RPMI7951 (cell line): ENCODE measurements at regions not wholly inside any gene's neighbourhood (a gene's known extent, or its start where the extent isn't known, plus 50 kb on each side); places are given as distances from the start of the nearest gene placed in this dataset.
"Not testable (repeated sequence)": the region's sequence is repeated elsewhere in the genome, so short reads cannot be mapped to it uniquely, and the experiment has no call there.

Source experiments
- DNase-seq: peaks from one replicate; pipeline ENCODE4 v3.0.0-alpha.2; 2012; ENCODE audit warnings: low read depth

DNA sequence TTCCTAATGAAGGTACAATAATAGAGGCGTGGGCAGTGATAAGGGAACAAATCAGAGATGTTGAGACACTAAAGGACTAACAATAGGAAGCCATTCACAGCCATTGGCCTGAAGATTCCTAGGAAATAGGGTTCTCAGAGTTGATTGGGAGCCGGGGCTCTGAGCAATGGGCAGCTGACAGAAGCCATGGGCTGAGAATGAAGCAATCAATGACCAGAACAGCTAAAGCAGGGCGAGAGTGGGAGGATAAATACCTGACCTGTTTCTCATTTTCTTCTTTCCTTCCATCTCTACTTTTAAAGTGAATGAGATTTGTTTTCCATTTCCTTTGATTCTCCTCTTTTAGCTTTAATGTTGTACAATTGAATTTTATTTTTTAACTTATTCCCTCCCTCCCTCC lies 774.7 kb upstream of the ADGRL4 start:
- no peak for DNase-seq

DNA sequence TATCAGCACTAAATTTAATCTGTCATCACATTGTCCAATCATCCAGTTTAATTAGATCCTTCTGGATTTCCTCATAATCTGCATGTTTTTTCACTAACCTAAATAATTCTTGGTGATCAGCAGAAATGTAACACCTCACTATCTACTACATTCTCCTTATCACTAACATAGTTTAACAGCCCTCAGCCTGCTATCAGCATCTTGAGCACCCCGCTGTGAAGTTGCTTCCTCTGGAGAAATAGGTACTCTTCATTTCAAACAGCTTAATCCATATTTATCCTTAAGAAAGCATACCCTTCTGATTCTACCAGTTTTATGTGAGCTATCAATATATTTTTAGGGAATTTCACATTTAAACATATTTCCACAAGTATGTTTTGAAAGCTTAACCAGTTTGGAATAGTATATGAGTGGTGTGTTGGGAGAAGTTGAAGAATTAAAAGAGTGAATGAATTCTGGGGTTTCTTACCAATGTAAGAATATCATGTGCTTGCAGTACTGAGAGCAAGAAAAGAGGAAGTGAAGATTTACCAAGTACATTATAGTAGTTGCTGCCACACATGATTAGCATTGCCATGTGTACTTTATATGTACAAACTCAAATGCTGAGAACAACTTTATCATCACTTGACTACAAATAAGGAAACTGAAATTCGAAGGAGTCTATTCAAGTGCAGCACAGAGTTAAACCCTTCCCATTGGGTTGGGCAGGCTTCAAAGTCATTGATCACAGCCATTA lies 771.1 kb upstream of the ADGRL4 start:
- DNase-seq, result no peak

DNA sequence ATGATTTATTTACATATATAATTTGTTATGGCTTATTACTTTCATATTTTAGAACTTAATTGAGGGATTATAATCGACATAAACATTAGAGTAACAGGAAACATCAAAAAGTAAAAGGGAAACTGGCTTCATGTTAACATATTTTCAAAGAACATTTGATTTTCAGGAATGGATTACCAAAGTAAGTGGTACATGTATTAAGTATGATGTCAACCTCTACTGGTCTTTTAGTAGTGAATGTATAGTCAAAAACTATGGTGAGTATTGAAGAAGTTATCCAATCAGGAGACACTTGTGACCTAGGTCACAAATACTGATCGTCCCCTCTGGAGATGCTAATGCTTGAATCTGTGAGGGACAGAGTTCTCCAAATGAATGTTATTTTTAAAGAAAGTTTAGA lies 768.9 kb upstream of the ADGRL4 start:
- DNase-seq, result no peak

DNA sequence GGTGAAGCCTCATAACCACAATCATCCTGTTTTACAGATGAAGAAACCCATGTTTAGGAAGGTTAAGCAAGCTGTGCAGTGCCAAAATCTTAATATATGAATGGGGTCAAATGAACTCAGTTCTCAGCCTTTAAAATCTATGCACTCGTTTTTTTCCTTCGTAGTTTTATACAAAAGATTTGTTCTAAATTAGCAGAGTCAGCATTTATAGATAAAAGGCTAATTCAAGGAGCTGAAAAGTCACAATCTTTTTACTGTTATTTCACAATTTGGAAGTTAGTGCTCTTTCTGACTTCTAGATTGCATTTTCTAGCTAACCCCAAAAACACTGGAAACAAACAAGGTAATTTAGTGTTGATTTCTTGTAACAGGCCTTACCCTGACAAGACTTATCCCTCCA lies 766.9 kb upstream of the ADGRL4 start:
- no peak for DNase-seq

DNA sequence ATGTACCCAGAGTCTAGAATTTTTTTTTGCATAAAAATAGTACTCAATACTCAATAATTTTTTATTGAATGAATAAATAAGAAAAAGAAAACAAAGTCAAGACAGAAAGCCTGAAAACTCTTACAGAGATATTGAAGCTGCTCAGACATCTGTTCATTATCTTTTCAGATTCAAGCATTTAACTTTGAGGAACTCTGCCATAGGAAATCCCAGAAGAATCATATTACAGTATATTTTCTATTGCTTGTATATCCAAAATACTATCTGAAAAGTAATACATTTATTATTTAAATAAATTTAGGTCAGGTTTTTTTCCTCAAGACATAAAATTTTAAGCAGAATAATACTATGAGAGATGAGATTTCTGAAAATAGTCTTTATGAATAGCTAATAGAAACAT lies 755.9 kb upstream of the ADGRL4 start:
- DNase-seq, result no peak

DNA sequence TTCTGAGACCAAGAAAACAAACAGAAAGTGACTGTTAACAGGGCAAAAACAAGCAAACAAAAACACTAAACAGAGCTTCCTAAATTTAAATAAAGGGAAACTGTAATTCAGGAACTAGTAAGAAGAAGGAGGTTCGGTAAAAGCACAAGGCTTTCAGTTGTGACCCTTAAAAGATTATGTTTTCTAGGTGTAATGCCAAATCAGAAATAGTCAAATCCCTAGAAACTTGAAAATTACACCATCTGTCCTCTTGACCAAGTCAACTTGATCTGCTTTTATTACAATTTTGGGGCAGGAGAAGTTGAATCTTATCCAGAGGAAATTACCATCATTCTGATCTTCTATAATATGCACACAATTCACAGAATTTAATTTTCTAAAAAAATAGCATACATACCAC lies 754.0 kb upstream of the ADGRL4 start:
- no peak for DNase-seq

DNA sequence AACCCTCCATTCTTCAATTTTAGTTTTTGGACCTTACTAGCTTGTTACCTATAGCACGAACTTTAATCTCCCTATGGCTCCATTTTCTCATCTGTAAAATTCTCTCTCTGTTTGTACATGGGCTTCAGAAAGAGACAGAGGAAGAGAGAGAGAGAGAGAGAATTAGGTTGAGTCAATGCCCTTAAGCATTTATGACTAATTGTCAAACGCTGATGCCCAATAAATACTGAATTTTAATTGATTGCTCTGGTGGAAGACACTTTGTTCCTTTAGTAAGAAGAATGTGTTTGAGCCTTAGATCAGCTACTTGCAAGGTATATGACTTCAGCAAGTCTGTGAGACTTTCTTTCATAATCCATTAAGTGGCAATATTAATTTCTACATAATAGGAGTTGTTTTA lies 743.1 kb upstream of the ADGRL4 start:
- DNase-seq, result no peak

DNA sequence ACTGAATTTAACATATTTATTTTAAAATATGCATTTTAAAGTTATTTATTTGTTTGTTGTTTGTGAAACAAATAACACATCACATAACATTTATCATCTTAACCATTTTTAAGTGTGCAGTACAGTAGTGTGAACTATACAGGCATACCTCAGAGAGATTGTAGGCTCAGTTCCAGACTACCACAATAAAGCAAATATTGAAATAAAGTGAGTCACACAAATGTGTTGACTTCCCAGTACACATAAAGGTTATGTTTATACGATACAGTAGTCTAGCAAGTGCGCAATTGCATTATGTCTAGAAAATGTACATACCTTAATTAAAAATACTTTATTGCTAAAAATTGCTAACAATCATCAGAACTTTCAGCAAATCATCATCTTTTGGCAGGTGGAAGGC lies 739.4 kb upstream of the ADGRL4 start:
- no peak for DNase-seq

DNA sequence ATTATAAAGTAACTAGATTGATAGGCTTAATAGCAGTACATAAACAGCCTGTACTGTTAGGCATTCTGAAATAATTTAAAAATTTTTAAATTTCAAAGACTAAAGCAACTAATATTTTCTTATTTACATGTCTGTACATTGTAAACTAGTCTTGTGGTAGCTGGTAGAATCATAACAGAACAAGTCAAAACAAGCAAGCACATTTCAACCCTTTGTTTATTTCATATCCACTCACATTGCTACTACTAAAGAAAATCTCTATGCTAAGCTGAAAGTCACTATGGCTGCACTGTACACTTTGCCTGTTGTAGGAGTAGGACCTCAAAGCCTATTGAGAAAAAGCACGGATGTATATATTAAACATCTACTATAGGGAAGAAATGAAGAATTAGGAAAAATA lies 738.2 kb upstream of the ADGRL4 start:
- no peak for DNase-seq

DNA sequence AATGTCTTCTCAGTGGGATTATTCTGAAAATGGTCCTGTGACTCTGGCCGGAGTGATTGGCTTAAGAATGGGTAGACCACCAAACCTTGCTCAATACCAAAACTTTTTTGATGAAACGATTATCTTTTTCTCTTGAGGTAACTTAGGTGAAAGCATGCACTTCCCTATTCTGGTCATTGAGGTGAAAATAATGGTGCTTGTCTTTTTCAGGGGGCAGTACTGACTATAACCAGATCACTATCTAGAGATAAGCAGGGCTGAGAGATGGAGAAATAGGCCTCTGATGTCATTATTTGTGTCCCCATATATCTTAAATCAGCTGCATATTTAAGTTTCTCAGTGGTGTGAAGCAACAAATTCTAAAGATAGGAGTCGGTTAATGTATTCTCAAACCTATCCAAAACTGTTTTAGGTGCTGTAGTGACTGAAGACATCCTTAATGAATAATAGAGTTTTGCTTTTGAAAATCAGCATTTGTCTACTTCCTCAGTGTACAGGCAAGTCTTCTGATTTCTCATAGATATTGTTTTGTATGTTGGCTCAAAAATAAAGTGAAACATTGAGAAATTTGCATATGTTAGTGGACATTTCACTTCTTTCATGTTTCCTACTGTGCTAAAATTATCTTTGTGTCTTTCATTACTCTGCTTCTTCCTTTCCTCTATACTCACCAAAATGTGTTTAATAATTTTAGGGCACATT lies 735.3 kb upstream of the ADGRL4 start:
- DNase-seq, result no peak

DNA sequence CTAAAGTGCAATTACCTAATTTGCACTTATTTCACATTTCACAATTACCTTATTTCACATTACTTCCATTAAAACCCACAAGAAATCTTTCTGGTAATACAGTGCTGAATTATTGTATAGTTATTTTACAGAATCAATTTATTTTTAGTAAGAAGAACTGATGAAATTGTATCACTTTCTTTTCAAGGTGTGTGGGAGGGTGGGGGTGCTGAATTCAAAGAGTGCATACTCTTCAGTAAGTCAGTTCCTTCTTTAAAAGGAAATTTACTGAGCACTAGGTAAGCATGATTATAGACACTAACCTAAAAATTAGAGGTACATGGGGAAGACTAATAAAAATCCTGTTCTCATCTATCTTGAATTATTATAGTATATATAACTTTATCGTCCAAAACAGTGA lies 731.6 kb upstream of the ADGRL4 start:
- no peak for DNase-seq

DNA sequence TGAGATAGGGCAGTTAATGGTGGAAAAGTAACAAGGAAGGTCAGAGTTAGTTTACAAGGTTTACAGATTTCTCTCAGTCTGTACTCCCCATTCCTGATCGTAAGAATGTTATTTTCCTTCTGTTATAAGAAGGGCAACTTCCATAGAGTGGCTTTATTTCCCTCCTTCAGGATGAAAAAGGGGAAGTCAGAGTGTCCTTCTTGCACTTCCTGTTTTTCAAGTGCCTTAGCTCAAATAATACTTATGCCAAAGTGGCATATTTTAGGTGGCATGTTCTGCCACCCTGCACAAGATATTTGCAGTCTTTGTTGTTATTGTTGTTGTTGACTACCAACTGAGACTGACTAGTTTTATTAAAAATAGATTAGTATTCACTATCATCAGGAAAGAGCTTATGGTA lies 730.7 kb upstream of the ADGRL4 start:
- no peak for DNase-seq

DNA sequence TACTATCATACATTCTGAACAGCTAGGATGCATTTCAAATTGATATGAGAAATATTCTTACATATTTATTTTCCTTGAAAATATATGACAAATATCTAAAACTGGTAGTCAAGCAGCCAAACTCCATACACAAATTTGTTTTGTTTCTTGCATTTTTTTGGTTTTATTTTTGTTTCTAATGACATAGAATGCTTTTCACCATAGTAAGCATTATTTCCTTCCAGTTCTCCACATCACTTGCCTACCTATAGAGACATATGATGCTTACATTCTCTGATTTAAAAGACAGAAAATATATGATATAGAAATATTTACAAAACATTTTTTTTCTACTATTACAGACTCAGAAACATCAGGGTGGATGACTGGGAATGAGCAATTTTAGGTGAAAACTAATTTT lies 726.4 kb upstream of the ADGRL4 start:
- no peak for DNase-seq

DNA sequence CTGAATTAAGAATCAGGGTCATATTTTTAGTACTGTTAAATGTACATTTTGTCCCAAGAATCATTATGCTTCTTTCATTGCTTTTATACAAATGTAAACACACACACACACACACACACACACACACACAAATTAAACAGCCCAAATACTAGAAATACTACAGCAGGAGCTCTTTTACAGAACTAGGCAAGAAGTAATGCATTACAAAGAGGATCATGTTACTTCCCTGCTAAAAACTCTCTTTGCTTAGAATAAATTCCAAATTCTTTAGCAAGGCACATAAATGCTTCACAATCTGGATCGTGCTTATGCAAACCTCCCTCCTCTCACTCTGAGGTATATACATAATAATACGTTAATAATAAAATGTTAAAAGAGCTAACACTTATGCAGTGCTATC lies 720.4 kb upstream of the ADGRL4 start:
- DNase-seq, result no peak

DNA sequence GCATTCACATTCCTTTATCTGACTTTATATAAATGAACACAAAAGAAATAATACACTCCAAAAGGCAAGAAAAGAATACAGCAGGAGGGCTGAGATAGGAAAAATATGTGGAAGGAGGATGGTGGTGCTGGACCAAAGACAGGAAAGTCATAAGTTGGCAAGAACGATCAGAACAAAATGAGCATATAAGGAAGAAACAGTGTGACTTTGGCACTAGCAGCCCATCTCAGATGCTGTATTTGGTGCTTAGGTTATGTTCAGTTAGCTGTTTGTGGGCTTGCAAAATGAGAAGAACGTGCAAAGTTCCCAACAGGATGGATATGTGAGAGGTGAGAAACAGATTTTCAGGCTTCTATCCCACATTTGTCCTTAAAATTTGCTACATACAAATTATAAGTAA lies 719.8 kb upstream of the ADGRL4 start:
- no peak for DNase-seq

DNA sequence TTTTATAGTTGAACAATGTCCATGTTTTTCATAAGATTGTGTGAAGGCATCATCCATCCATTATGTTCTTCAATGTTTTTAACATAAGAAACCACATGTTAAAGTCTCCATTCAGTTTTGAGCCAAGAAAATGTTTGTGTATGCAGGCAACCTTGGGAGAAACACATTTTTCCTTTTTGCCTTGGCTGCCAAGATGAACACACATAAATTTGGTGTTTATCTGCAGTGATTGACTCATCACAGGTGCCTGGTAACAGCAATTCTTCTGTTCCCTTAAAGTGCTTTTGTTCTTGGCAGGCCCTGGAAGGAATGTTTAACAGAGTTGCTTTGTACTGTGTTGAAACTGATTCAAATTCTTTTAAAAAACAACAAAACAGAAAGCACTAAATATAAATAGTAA lies 709.9 kb upstream of the ADGRL4 start:
- no peak for DNase-seq

DNA sequence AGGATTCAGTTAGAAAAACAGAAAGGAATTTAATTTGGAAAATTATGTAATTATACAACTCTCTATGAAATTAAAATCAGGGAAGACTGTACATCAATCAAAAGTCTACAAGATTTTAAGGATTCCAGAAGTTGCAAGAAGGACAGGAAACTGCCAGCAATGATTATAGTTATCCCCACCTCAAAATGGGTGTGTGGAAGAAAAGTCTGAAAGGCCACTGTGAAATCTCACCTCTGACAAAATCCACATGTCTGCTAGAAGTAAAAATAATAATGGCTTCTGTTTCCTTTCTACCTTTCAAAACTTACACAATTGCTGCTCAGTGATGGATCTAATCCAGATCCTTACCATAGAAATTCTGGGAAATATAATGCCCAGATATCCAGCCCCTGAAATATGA lies 708.1 kb upstream of the ADGRL4 start:
- DNase-seq, result no peak

DNA sequence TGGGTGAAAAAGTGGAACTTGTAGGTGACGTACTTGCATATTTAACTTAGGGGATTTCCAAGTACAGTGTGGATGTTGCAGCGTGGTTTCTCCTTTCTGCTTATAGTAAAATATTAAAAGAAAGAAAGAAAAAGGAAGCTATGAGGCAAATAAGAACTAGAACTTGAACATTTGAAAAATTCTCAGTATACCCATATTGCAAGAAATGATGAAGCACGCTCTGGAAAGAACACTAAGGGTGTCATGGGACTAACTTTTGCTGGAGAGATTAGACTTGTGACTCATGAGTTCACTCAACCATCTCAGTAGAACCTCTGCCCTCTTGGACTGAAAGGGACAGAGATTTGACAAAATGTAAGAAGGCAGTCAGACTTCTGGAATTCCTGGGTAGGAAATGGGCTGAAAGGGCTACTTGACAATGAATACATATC lies 704.5 kb upstream of the ADGRL4 start:
- DNase-seq, result no peak

DNA sequence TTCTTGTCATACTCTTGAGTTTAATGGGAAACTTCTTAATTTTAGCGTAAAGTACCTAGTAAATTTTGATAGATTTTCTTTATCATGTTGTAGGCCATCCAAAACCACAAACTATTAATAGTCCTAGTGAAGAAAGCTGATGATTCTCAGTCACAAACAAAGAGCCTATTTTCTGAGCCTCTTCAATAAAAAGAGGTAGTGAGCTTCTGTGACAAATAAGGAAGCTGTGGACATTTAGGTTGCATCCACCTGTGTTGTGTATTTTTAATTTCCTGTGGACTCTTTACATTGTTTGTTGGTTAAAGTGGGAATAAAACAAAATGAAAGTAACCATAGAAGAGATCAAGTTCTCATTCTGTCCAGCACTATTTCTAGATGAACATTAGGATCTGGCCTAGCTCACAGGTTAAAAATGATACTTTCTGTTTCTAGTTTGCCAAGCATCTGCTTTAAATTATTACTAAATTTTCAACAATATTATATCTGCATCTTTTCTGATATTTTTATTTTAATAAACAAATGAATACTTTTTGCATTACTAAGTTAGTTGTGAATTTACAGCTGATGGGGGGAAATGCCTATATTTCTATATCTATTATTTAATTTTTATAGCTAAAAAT lies 702.2 kb upstream of the ADGRL4 start:
- DNase-seq, result no peak

DNA sequence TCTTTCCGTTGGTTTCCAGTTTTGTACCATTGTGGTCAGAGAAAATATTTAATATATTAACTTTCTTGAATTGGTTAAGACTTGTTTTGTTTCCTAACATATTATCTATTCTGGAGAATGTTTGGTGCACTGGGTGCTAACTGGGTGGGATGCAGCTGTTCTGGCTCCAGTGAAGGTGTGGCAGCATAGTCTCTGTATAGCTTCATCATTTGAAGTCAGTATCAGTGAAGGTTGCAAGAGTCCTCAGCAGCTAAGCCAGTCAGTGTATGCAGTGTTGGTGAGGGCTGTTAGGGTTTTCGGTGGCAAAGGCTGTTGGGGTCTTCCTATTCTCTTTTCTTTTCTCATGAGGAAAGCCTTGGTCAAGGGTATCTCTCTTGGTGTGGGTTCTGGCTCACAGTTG lies 698.7 kb upstream of the ADGRL4 start:
- DNase-seq, result no peak

DNA sequence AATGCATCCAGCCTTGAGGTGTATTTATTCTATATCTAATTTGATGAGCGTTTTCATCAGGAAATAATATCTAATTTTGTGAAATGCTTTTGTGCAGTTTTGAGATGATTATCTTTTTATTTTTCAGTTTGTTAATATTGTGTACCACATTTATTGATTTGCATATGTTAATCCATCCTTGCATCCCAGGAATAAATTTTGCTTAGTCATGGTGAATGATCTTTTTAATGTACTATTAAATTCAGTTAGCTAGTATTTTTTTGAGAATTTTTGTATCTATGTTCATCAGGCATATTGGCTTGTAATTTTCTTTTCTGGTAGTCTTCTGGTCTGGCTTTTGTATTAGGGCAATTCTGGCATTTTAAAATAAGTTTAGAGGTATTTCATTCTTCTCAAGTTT lies 697.5 kb upstream of the ADGRL4 start:
- no peak for DNase-seq

DNA sequence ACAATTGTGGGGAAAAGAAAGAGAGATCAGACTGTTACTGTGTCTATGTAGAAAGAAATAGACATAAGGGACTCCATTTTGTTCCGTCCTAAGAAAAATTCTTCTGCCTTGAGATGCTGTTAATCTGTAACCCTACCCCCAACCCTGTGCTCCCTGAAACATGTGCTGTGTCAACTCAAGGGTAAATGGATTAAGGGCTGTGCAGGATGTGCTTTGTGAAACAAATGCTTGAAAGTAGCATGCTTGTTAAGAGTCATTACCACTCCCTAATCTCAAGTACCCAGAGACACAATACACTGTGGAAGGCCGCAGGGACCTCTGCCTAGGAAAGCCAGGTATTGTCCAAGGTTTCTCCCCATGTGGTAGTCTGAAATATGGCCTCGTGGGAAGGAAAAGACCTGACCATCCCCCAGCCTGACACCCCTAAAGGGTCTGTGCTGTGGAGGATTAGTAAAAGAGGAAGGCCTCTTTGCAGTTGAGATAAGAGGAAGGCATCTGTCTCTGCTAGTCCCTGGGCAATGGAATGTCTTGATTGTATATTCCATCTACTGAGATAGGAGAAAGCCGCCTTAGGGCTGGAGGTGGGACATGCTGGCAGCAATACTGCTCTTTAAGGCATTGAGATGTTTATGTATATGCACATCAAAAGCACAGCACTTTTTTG lies 695.9 kb upstream of the ADGRL4 start:
- DNase-seq, result not testable (repeated sequence)

DNA sequence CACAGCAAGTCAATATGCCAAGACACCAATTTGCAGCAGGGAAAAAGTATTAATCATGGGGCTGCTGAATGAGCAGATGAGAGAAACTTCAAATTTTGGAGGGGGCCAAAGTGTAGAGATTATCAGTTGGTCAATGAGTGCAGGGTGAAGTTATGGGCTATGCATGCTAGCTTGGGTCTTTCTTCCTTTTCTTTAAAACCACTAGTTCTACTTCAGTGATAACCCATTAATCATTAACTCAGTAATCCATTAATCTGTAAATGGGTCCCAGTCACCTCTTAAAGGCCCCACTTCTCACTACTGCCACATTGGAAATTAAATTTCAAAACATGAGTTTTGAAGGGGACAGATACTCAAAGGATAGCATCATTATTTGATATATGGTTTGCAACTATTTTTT lies 688.6 kb upstream of the ADGRL4 start:
- DNase-seq, result no peak
